ENCODE measurements at regions not wholly inside any gene's neighbourhood (a gene's known extent, or its start where the extent isn't known, plus 50 kb on each side); places are given as distances from the start of the nearest gene placed in this dataset.

GRCh38 chr3:146801492-146801891 is 196.3 kb upstream of the PLSCR5 start (continued):
- TF ChIP-seq ETS1 (IDR thresholded peaks at IDR 0.05) (no peak), ZNF114 (CRISPR knock-in tag; IDR thresholded peaks at IDR 0.05) (no peak), ZNF331 (CRISPR knock-in tag; IDR thresholded peaks at IDR 0.05; ENCODE audit: low read depth) (no peak), CTCF (conservative IDR thresholded peaks at IDR 0.05; ENCODE audit: low read depth in 2 of 2) (no peak), STAT1 (IDR thresholded peaks at IDR 0.05; ENCODE audit: unreplicated experiment) (no peak), CREB1 (CRISPR knock-in tag; IDR thresholded peaks at IDR 0.05; ENCODE audit: low read depth) (no peak), JUNB (IDR thresholded peaks at IDR 0.05; ENCODE audit: unreplicated experiment) (no peak)

- Histone ChIP-seq H3K9me2 (ENCODE audit: insufficient read depth) (no peaks in the 10 kb centered on the region), H3K27ac (ENCODE audit: low read depth) (no peak overlapping the region), H3K27me3 (ENCODE audit: insufficient read depth) (no peaks in the 10 kb centered on the region), H4K20me1 (replicated peaks; ENCODE audit: insufficient read depth) (no peaks in the 10 kb centered on the region), H3K4me3 (no peak overlapping the region), H2AFZ (no peak overlapping the region), H3K4me2 (no peak overlapping the region), H3F3A (replicated peaks; ENCODE audit: low read depth) (no peaks in the 10 kb centered on the region), H3K79me2 (replicated peaks; ENCODE audit: insufficient read depth) (no peaks in the 10 kb centered on the region), H3K4me1 (ENCODE audit: insufficient read depth) (no peaks in the 10 kb centered on the region), H3K36me3 (ENCODE audit: insufficient read depth) (no peaks in the 10 kb centered on the region)
- ATAC-seq (no peak), DNase-seq (ENCODE audit: low spot score) (no peak)
- H3K36me3 Mint-ChIP-seq (ENCODE audit: low read depth): no peaks in the 10 kb centered on the region
- no peaks in the 10 kb centered on the region for H3K27me3 Mint-ChIP-seq (ENCODE audit: insufficient read depth, low read depth, poor library complexity)
- H3K9me3 Mint-ChIP-seq: no peaks in the 10 kb centered on the region
- no peak overlapping the region for H3K27ac Mint-ChIP-seq
- H3K4me1 Mint-ChIP-seq: peaks cover 16% of the 10 kb centered on the region
- no peak overlapping the region for H3K4me3 Mint-ChIP-seq
- TF ChIP-seq ZNF331 (CRISPR knock-in tag; IDR thresholded peaks at IDR 0.05; ENCODE audit: low read depth) (no peak), REST (IDR thresholded peaks at IDR 0.05; ENCODE audit: unreplicated experiment) (no peak), CREB1 (CRISPR knock-in tag; IDR thresholded peaks at IDR 0.05; ENCODE audit: low read depth) (no peak), POLR2AphosphoS5 (IDR thresholded peaks at IDR 0.05; ENCODE audit: low read depth) (no peak), ZNF462 (CRISPR knock-in tag; IDR thresholded peaks at IDR 0.05) (no peak), JUNB (IDR thresholded peaks at IDR 0.05; ENCODE audit: unreplicated experiment) (no peak), NANOG (IDR thresholded peaks at IDR 0.05; ENCODE audit: borderline replicate concordance) (no peak), ETS1 (IDR thresholded peaks at IDR 0.05) (no peak), STAT1 (IDR thresholded peaks at IDR 0.05; ENCODE audit: unreplicated experiment) (no peak), EZH2phosphoT487 (IDR thresholded peaks at IDR 0.05; ENCODE audit: unreplicated experiment) (no peak)
These were observed 195.3 kb upstream of the PLSCR5 start for GRCh38 chr3:146800484-146800883.
